Brain microvascular endothelial cell (primary cell): ENCODE measurements at regions not wholly inside any gene's neighbourhood (a gene's known extent, or its start where the extent isn't known, plus 50 kb on each side); places are given as distances from the start of the nearest gene placed in this dataset.
"Not testable (repeated sequence)": the region's sequence is repeated elsewhere in the genome, so short reads cannot be mapped to it uniquely, and the experiment has no call there.

Source experiments
- DNase-seq: peaks from one replicate; pipeline ENCODE4 v3.0.0-alpha.2; 2020
- H3K27ac ChIP-seq: fragments of 250-450 bp; sonication (Bioruptor Pico); 2 replicates; pipeline ENCODE4 v1.5.1; 2020; ENCODE audit warnings: mild to moderate bottlenecking, moderate library complexity
- H3K27me3 ChIP-seq: fragments of 250-450 bp; sonication (Bioruptor Pico); replicated peaks from 2 replicates; pipeline ENCODE4 v1.5.1; 2020; ENCODE audit warnings: mild to moderate bottlenecking
- H3K36me3 ChIP-seq: fragments of 250-450 bp; sonication (Bioruptor Pico); replicated peaks from 2 replicates; pipeline ENCODE4 v1.5.1; 2020; ENCODE audit warnings: mild to moderate bottlenecking
- H3K4me3 ChIP-seq: 2 replicates; pipeline ENCODE4 v1.5.1; 2011; ENCODE audit warnings: low read depth, mild to moderate bottlenecking, control low read depth, low read length, moderate library complexity
- in situ Hi-C: cut with HindIII; loops from 2 replicates; pipeline ENCODE4 v1.10.0; 2017; ENCODE audit warnings: low sequenced_read_pairs, low pct_ligation_motif_present
- TF ChIP-seq, protein P1 (sequence below): IDR thresholded peaks from 2 replicates; pipeline ENCODE4 v1.5.1; 2011; ENCODE audit warnings: low read depth, mild to moderate bottlenecking, moderate library complexity, low read length, control low read depth, inconsistent platforms; ENCODE audit errors: missing control alignments

DNA sequence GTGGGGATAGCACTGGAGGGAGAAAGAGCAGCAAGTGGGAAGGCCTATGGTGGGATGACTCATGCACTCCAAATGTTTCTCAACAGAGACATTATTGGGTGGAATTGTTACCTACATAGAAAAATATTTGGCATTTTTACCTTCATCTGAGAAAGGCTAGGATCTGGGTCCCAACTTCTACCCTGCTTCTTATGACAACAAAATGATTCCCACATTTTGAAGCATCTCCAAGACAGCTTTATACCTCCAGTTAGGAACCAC is 908.9 kb upstream of the GYPC start:
- H3K4me3 ChIP-seq: no peak overlapping the region
- H3K36me3 ChIP-seq: no peaks in the 10 kb centered on the region
- H3K27me3 ChIP-seq: no peaks in the 10 kb centered on the region
- in situ Hi-C loops: no loop called here
- no peak overlapping the region for H3K27ac ChIP-seq
- TF ChIP-seq, protein P1, sequence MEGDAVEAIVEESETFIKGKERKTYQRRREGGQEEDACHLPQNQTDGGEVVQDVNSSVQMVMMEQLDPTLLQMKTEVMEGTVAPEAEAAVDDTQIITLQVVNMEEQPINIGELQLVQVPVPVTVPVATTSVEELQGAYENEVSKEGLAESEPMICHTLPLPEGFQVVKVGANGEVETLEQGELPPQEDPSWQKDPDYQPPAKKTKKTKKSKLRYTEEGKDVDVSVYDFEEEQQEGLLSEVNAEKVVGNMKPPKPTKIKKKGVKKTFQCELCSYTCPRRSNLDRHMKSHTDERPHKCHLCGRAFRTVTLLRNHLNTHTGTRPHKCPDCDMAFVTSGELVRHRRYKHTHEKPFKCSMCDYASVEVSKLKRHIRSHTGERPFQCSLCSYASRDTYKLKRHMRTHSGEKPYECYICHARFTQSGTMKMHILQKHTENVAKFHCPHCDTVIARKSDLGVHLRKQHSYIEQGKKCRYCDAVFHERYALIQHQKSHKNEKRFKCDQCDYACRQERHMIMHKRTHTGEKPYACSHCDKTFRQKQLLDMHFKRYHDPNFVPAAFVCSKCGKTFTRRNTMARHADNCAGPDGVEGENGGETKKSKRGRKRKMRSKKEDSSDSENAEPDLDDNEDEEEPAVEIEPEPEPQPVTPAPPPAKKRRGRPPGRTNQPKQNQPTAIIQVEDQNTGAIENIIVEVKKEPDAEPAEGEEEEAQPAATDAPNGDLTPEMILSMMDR: no peak
- no peak for DNase-seq

DNA sequence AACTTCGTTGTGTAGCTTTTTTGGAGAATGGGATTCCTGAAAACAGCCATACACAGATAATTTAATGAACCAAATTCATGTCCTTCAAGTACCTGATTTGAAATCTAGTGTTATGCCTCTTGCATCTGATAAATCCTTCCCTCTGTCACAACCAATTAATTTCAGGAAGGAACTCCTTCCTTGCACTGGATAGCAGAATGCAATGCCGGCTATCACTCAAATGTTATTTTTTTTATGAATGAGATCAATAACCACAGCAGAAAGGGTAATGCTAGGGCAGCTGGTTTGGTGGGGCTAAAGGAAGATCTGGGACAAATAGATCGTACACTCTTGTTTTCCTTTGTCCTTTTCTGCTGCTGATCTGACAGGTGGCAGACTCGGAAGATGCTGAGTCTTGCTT is 899.5 kb upstream of the GYPC start:
- Histone ChIP-seq H3K4me3 (no peak overlapping the region), H3K27ac (no peak overlapping the region), H3K36me3 (no peaks in the 10 kb centered on the region), H3K27me3 (no peaks in the 10 kb centered on the region)
- DNase-seq: no peak
- TF ChIP-seq, protein P1: no peak
- in situ Hi-C loops: no loop called here

DNA sequence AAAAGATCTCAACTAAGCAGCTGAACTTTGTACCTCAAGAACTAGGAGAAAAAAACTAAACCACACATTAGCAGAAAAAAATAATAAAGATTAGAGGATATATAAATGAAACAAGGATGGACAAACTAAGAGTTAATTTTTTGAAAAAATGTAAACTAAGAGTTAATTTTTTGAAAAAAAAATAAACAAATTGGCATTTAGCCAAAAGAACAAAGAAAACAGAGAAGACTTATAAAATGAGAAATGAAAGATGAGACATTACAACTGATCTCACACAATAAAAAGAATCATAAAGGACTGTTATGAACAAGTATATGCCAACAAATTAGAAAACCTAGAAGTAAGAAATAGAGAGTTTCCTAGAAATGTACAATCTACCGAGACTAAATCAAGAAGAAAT is 859.2 kb upstream of the GYPC start:
- H3K27ac ChIP-seq: no peak overlapping the region
- H3K27me3 ChIP-seq: no peaks in the 10 kb centered on the region
- in situ Hi-C loops: no loop called here
- H3K4me3 ChIP-seq: no peak overlapping the region
- DNase-seq: no peak
- H3K36me3 ChIP-seq: no peaks in the 10 kb centered on the region
- TF ChIP-seq, protein P1: no peak

DNA sequence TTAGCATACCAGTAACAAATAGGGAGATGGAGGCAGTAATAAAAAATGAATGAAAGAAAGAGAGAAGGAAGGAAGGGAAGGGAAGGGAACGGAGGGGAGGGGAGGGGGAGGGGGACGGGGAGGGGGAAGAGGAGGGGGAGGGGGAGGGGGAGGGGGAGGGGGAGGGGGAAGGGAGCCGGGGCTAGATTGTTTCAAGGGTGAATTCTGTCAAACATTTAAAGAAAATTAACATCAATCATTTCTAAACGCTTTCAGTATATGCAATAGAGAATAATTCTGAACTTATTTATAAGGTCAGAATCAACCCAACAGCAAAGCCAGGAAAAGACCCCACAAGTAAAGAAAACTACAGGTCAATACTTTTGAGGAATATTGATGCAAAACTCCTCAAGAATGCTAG is 858.8 kb upstream of the GYPC start:
- TF ChIP-seq, protein P1: no peak
- in situ Hi-C loops: no loop called here

DNA sequence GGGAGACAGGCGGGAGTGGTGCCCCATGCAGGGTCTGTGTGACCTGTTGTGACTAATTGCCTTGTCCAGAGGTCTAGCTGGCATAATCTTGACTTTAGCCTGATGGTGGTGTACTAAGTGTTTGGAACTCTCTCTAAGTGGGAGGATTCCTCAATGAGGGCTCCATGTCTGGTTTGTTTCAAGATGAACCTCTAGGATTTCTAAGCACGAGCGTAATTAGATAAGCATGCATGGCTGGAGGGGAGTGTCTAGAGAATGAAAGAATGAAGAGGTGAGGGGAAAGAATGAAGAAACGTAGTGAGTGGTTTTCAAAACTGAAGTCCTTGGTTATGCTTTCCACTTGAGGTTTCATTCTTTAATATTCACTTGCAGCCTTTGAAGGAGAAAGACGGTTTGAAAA is 833.2 kb upstream of the GYPC start:
- TF ChIP-seq, protein P1: no peak
- no peak for DNase-seq
- H3K27ac ChIP-seq: no peak overlapping the region
- no peaks in the 10 kb centered on the region for H3K27me3 ChIP-seq
- in situ Hi-C loops: no loop called here
- no peak overlapping the region for H3K4me3 ChIP-seq
- H3K36me3 ChIP-seq: no peaks in the 10 kb centered on the region

More for the DNA sequence above, 858.8 kb upstream of the GYPC start:
- Histone ChIP-seq H3K4me3 (no peak overlapping the region), H3K27ac (no peak overlapping the region), H3K36me3 (no peaks in the 10 kb centered on the region), H3K27me3 (no peaks in the 10 kb centered on the region)
- no peak for DNase-seq

DNA sequence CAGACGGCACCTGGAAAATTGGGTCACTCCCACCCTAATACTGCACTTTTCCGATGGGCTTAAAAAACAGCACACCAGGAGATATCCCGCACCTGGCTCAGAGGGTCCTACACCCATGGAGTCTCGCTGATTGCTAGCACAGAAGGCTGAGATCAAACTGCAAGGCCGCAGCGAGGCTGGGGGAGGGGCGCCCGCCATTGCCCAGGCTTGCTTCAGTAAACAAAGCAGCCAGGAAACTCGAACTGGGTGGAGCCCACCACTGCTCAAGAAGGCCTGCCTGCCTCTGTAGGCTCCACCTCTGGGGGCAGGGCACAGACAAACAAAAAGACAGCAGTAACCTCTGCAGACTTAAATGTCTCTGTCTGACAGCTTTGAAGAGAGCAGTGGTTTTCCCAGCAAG is 830.2 kb upstream of the GYPC start:
- in situ Hi-C loops, DNase-seq, H3K27me3 ChIP-seq, H3K4me3 ChIP-seq, H3K27ac ChIP-seq, H3K36me3 ChIP-seq: not testable (repeated sequence)
